ENCODE measurements at regions not wholly inside any gene's neighbourhood (a gene's known extent, or its start where the extent isn't known, plus 50 kb on each side); places are given as distances from the start of the nearest gene placed in this dataset.

GRCh38 chr5:8097146-8097545 is 228.2 kb downstream of the MTRR start:
- Histone ChIP-seq H3K4me1 (ENCODE audit: control extremely low read depth in 1 of 4, control insufficient read depth in 4 of 4, insufficient read depth in 4 of 4, low read length in 3 of 4) (no peaks in the 10 kb centered on the region), H3K4me3 (ENCODE audit: control insufficient read depth in 1 of 7, extremely low read depth in 1 of 7, insufficient read depth in 4 of 7, low read depth in 2 of 7, low read length in 6 of 7) (no peak overlapping the region), H3K36me3 (ENCODE audit: control insufficient read depth in 4 of 4, insufficient read depth in 4 of 4, low read length in 3 of 4) (no peaks in the 10 kb centered on the region), H3K27me3 (replicated peaks in 2 of 5; ENCODE audit: control insufficient read depth in 4 of 5, insufficient read depth in 5 of 5, low read length in 4 of 5) (no peaks in the 10 kb centered on the region), H3K9me3 (ENCODE audit: control extremely low read depth in 1 of 5, control insufficient read depth in 4 of 5, insufficient read depth in 2 of 5, low read depth in 1 of 5, low read length in 4 of 5) (no peaks in the 10 kb centered on the region), H3K27ac (ENCODE audit: insufficient read depth in 1 of 2, low read depth in 1 of 2, low read length in 2 of 2, poor library complexity in 1 of 2, severe bottlenecking in 2 of 2) (no peak overlapping the region)
- WGBS (ENCODE audit: insufficient coverage) = 93% methylated on average over 3 of the region's 3 CpGs
- CTCF ChIA-PET = no interaction called here
- POLR2A ChIA-PET = no interaction called here
- no peak for DNase-seq

GRCh38 chr5:8098081-8098480 is 229.1 kb downstream of the MTRR start:
- 100% methylated on average over 1 of the region's 2 CpGs for WGBS (ENCODE audit: insufficient coverage)
- no peaks in the 10 kb centered on the region for H3K36me3 ChIP-seq (ENCODE audit: control insufficient read depth in 4 of 4, insufficient read depth in 4 of 4, low read length in 3 of 4)
- no peak for DNase-seq
- H3K27ac ChIP-seq (ENCODE audit: insufficient read depth in 1 of 2, low read depth in 1 of 2, low read length in 2 of 2, poor library complexity in 1 of 2, severe bottlenecking in 2 of 2) = no peak overlapping the region
- no peaks in the 10 kb centered on the region for H3K27me3 ChIP-seq (replicated peaks in 2 of 5; ENCODE audit: control insufficient read depth in 4 of 5, insufficient read depth in 5 of 5, low read length in 4 of 5)
- H3K4me1 ChIP-seq (ENCODE audit: control extremely low read depth in 1 of 4, control insufficient read depth in 4 of 4, insufficient read depth in 4 of 4, low read length in 3 of 4) = no peaks in the 10 kb centered on the region
- H3K4me3 ChIP-seq (ENCODE audit: control insufficient read depth in 1 of 7, extremely low read depth in 1 of 7, insufficient read depth in 4 of 7, low read depth in 2 of 7, low read length in 6 of 7) = no peak overlapping the region
- ChIA-PET CTCF (no interaction called here), POLR2A (no interaction called here)
- H3K9me3 ChIP-seq (ENCODE audit: control extremely low read depth in 1 of 5, control insufficient read depth in 4 of 5, insufficient read depth in 2 of 5, low read depth in 1 of 5, low read length in 4 of 5) = no peaks in the 10 kb centered on the region

GRCh38 chr5:8102714-8103113 is 233.8 kb downstream of the MTRR start:
- no peaks in the 10 kb centered on the region for H3K4me1 ChIP-seq (ENCODE audit: control extremely low read depth in 1 of 4, control insufficient read depth in 4 of 4, insufficient read depth in 4 of 4, low read length in 3 of 4)
- no peaks in the 10 kb centered on the region for H3K9me3 ChIP-seq (ENCODE audit: control extremely low read depth in 1 of 5, control insufficient read depth in 4 of 5, insufficient read depth in 2 of 5, low read depth in 1 of 5, low read length in 4 of 5)
- no CpG with 5 or more reads among the region's 1 CpG for WGBS (ENCODE audit: insufficient coverage)
- no peaks in the 10 kb centered on the region for H3K36me3 ChIP-seq (ENCODE audit: control insufficient read depth in 4 of 4, insufficient read depth in 4 of 4, low read length in 3 of 4)
- no peak for DNase-seq
- H3K27ac ChIP-seq (ENCODE audit: insufficient read depth in 1 of 2, low read depth in 1 of 2, low read length in 2 of 2, poor library complexity in 1 of 2, severe bottlenecking in 2 of 2) = no peak overlapping the region
- ChIA-PET POLR2A (no interaction called here), CTCF (no interaction called here)
- no peaks in the 10 kb centered on the region for H3K27me3 ChIP-seq (replicated peaks in 2 of 5; ENCODE audit: control insufficient read depth in 4 of 5, insufficient read depth in 5 of 5, low read length in 4 of 5)
- H3K4me3 ChIP-seq (ENCODE audit: control insufficient read depth in 1 of 7, extremely low read depth in 1 of 7, insufficient read depth in 4 of 7, low read depth in 2 of 7, low read length in 6 of 7) = no peak overlapping the region

GRCh38 chr5:8114597-8115266 is 245.8 kb downstream of the MTRR start:
- Histone ChIP-seq H3K27ac (ENCODE audit: insufficient read depth in 1 of 2, low read depth in 1 of 2, low read length in 2 of 2, poor library complexity in 1 of 2, severe bottlenecking in 2 of 2) (no peak overlapping the region), H3K27me3 (replicated peaks in 2 of 5; ENCODE audit: control insufficient read depth in 4 of 5, insufficient read depth in 5 of 5, low read length in 4 of 5) (no peaks in the 10 kb centered on the region), H3K36me3 (ENCODE audit: control insufficient read depth in 4 of 4, insufficient read depth in 4 of 4, low read length in 3 of 4) (no peaks in the 10 kb centered on the region), H3K4me1 (ENCODE audit: control extremely low read depth in 1 of 4, control insufficient read depth in 4 of 4, insufficient read depth in 4 of 4, low read length in 3 of 4) (no peaks in the 10 kb centered on the region), H3K9me3 (ENCODE audit: control extremely low read depth in 1 of 5, control insufficient read depth in 4 of 5, insufficient read depth in 2 of 5, low read depth in 1 of 5, low read length in 4 of 5) (no peaks in the 10 kb centered on the region), H3K4me3 (ENCODE audit: control insufficient read depth in 1 of 7, extremely low read depth in 1 of 7, insufficient read depth in 4 of 7, low read depth in 2 of 7, low read length in 6 of 7) (no peak overlapping the region)
- no peak for DNase-seq
- WGBS (ENCODE audit: insufficient coverage) = 95% methylated on average over 2 of the region's 3 CpGs
- ChIA-PET CTCF (no interaction called here), POLR2A (no interaction called here)

- no peak overlapping the region for H3K4me3 ChIP-seq (ENCODE audit: control insufficient read depth in 1 of 7, extremely low read depth in 1 of 7, insufficient read depth in 4 of 7, low read depth in 2 of 7, low read length in 6 of 7)
- H3K9me3 ChIP-seq (ENCODE audit: control extremely low read depth in 1 of 5, control insufficient read depth in 4 of 5, insufficient read depth in 2 of 5, low read depth in 1 of 5, low read length in 4 of 5) = no peaks in the 10 kb centered on the region
- ChIA-PET CTCF (no interaction called here), POLR2A (no interaction called here)
- H3K36me3 ChIP-seq (ENCODE audit: control insufficient read depth in 4 of 4, insufficient read depth in 4 of 4, low read length in 3 of 4) = no peaks in the 10 kb centered on the region
- no peaks in the 10 kb centered on the region for H3K27me3 ChIP-seq (replicated peaks in 2 of 5; ENCODE audit: control insufficient read depth in 4 of 5, insufficient read depth in 5 of 5, low read length in 4 of 5)
- no peaks in the 10 kb centered on the region for H3K4me1 ChIP-seq (ENCODE audit: control extremely low read depth in 1 of 4, control insufficient read depth in 4 of 4, insufficient read depth in 4 of 4, low read length in 3 of 4)
- no peak overlapping the region for H3K27ac ChIP-seq (ENCODE audit: insufficient read depth in 1 of 2, low read depth in 1 of 2, low read length in 2 of 2, poor library complexity in 1 of 2, severe bottlenecking in 2 of 2)
- DNase-seq = no peak
- whole genome bisulfite sequencing (ENCODE audit: insufficient coverage) = 67% methylated on average over 3 of the region's 3 CpGs
Measured at GRCh38 chr5:8123559-8123958, 254.6 kb downstream of the MTRR start.

GRCh38 chr5:8134609-8135008 is 265.7 kb downstream of the MTRR start:
- ChIA-PET POLR2A (no interaction called here), CTCF (no interaction called here)
- 91% methylated on average over 3 of the region's 5 CpGs for WGBS (ENCODE audit: insufficient coverage)
- Histone ChIP-seq H3K4me1 (ENCODE audit: control extremely low read depth in 1 of 4, control insufficient read depth in 4 of 4, insufficient read depth in 4 of 4, low read length in 3 of 4) (peaks cover 0 to 5% (median 0%) of the 10 kb centered on the region in 4 experiments), H3K9me3 (ENCODE audit: control extremely low read depth in 1 of 5, control insufficient read depth in 4 of 5, insufficient read depth in 2 of 5, low read depth in 1 of 5, low read length in 4 of 5) (no peaks in the 10 kb centered on the region), H3K4me3 (ENCODE audit: control insufficient read depth in 1 of 7, extremely low read depth in 1 of 7, insufficient read depth in 4 of 7, low read depth in 2 of 7, low read length in 6 of 7) (no peak overlapping the region), H3K36me3 (ENCODE audit: control insufficient read depth in 4 of 4, insufficient read depth in 4 of 4, low read length in 3 of 4) (no peaks in the 10 kb centered on the region), H3K27me3 (replicated peaks in 2 of 5; ENCODE audit: control insufficient read depth in 4 of 5, insufficient read depth in 5 of 5, low read length in 4 of 5) (no peaks in the 10 kb centered on the region), H3K27ac (ENCODE audit: insufficient read depth in 1 of 2, low read depth in 1 of 2, low read length in 2 of 2, poor library complexity in 1 of 2, severe bottlenecking in 2 of 2) (no peak overlapping the region)
- no peak for DNase-seq

- Histone ChIP-seq H3K27me3 (replicated peaks in 2 of 5; ENCODE audit: control insufficient read depth in 4 of 5, insufficient read depth in 5 of 5, low read length in 4 of 5) (no peaks in the 10 kb centered on the region), H3K27ac (ENCODE audit: insufficient read depth in 1 of 2, low read depth in 1 of 2, low read length in 2 of 2, poor library complexity in 1 of 2, severe bottlenecking in 2 of 2) (no peak overlapping the region), H3K9me3 (ENCODE audit: control extremely low read depth in 1 of 5, control insufficient read depth in 4 of 5, insufficient read depth in 2 of 5, low read depth in 1 of 5, low read length in 4 of 5) (no peaks in the 10 kb centered on the region), H3K36me3 (ENCODE audit: control insufficient read depth in 4 of 4, insufficient read depth in 4 of 4, low read length in 3 of 4) (no peaks in the 10 kb centered on the region), H3K4me3 (ENCODE audit: control insufficient read depth in 1 of 7, extremely low read depth in 1 of 7, insufficient read depth in 4 of 7, low read depth in 2 of 7, low read length in 6 of 7) (no peak overlapping the region), H3K4me1 (ENCODE audit: control extremely low read depth in 1 of 4, control insufficient read depth in 4 of 4, insufficient read depth in 4 of 4, low read length in 3 of 4) (peaks cover 0 to 5% (median 0%) of the 10 kb centered on the region in 4 experiments)
- ChIA-PET CTCF (no interaction called here), POLR2A (no interaction called here)
- 82% methylated on average over 4 of the region's 4 CpGs for WGBS (ENCODE audit: insufficient coverage)
- no peak for DNase-seq
Measured at GRCh38 chr5:8135742-8136141, 266.8 kb downstream of the MTRR start.
